GM23338 (cell line): ENCODE measurements at regions not wholly inside any gene's neighbourhood (a gene's known extent, or its start where the extent isn't known, plus 50 kb on each side); places are given as distances from the start of the nearest gene placed in this dataset.
"Not testable (repeated sequence)": the region's sequence is repeated elsewhere in the genome, so short reads cannot be mapped to it uniquely, and the experiment has no call there.

ENCODE experiments used
- ATAC-seq: fragments of 200-7000 bp; cut with Tn5 transposase; 3 replicates; pipeline ENCODE4 v1.9.1; 2020
- DNase-seq: peaks from one replicate; pipeline ENCODE4 v3.0.0-alpha.2; 2015; ENCODE audit warnings: low spot score
- H2AFZ ChIP-seq: fragments of 200-600 bp; sonication (generic); 2 replicates; pipeline ENCODE4 v1.8.0; 2016; ENCODE audit warnings: antibody characterized with exemption, mild to moderate bottlenecking, moderate library complexity
- H3F3A ChIP-seq: fragments of 200-600 bp; sonication (generic); replicated peaks from 2 replicates; pipeline ENCODE4 v1.8.0; 2017; ENCODE audit warnings: antibody characterized with exemption, mixed run types, low read depth
- H3K27ac ChIP-seq: fragments of 200-600 bp; sonication (generic); 2 replicates; pipeline ENCODE4 v1.6.1; 2016; ENCODE audit warnings: low read depth
- H3K27me3 ChIP-seq: fragments of 200-600 bp; sonication (generic); 2 replicates; pipeline ENCODE4 v1.8.0; 2016; ENCODE audit warnings: mild to moderate bottlenecking, mixed run types, moderate library complexity; ENCODE audit not compliant: insufficient read depth
- H3K36me3 ChIP-seq: fragments of 200-600 bp; sonication (generic); 2 replicates; pipeline ENCODE4 v1.8.0; 2016; ENCODE audit warnings: mild to moderate bottlenecking; ENCODE audit not compliant: insufficient read depth
- H3K4me1 ChIP-seq: fragments of 200-600 bp; sonication (generic); 2 replicates; pipeline ENCODE4 v1.8.0; 2016; ENCODE audit warnings: mild to moderate bottlenecking, moderate library complexity; ENCODE audit not compliant: insufficient read depth
- H3K4me2 ChIP-seq: fragments of 200-600 bp; sonication (generic); 2 replicates; pipeline ENCODE4 v1.7.1; 2017; ENCODE audit warnings: mixed run types
- H3K4me3 ChIP-seq: fragments of 200-600 bp; sonication (generic); 2 replicates; pipeline ENCODE4 v1.6.1; 2016; ENCODE audit warnings: mixed run types
- H3K79me2 ChIP-seq: fragments of 200-600 bp; sonication (generic); replicated peaks from 2 replicates; pipeline ENCODE4 v1.8.0; 2017; ENCODE audit warnings: mild to moderate bottlenecking; ENCODE audit not compliant: insufficient read depth
- H3K9me2 ChIP-seq: fragments of 200-600 bp; sonication (generic); 2 replicates; pipeline ENCODE4 v1.8.0; 2017; ENCODE audit not compliant: insufficient read depth
- H4K20me1 ChIP-seq: fragments of 200-600 bp; sonication (generic); replicated peaks from 2 replicates; pipeline ENCODE4 v1.8.0; 2017; ENCODE audit warnings: mild to moderate bottlenecking; ENCODE audit not compliant: insufficient read depth
- H3K27ac Mint-ChIP-seq: 2 replicates; pipeline ENCODE4 v1.8.0; 2020; ENCODE audit warnings: inconsistent platforms, mild to moderate bottlenecking, moderate library complexity, mixed read lengths
- H3K27me3 Mint-ChIP-seq: 3 replicates; pipeline ENCODE4 v1.8.0; 2022; ENCODE audit warnings: low read depth, mild to moderate bottlenecking, moderate library complexity, mixed read lengths, inconsistent platforms; ENCODE audit not compliant: insufficient read depth, poor library complexity
- H3K36me3 Mint-ChIP-seq: 3 replicates; pipeline ENCODE4 v1.8.0; 2021; ENCODE audit warnings: low read depth, mild to moderate bottlenecking, inconsistent platforms, moderate library complexity, mixed read lengths
- H3K4me1 Mint-ChIP-seq: 3 replicates; pipeline ENCODE4 v1.8.0; 2020; ENCODE audit warnings: mild to moderate bottlenecking, inconsistent platforms, mixed read lengths
- H3K4me3 Mint-ChIP-seq: 3 replicates; pipeline ENCODE4 v1.8.0; 2021; ENCODE audit warnings: moderate library complexity, mild to moderate bottlenecking, inconsistent platforms, mixed read lengths
- H3K9me3 Mint-ChIP-seq: 3 replicates; pipeline ENCODE4 v1.8.0; 2020; ENCODE audit warnings: moderate library complexity, mild to moderate bottlenecking, inconsistent platforms, mixed read lengths
- CREB1 ChIP-seq: fragments of 250-450 bp; sonication (Bioruptor Pico); IDR thresholded peaks from 2 replicates; pipeline ENCODE4 v1.5.0; 2020; ENCODE audit warnings: low read depth, mild to moderate bottlenecking, moderate library complexity
- CTCF ChIP-seq, 2 experiments: fragments of 200-600 bp in 1 of 2; sonication (generic) in 1 of 2; conservative IDR thresholded peaks; 2 replicates each; pipeline versions ENCODE4 v1.5.1 to v1.6.1; 2016 to 2017; ENCODE audit warnings: antibody characterized with exemption in 2 of 2, low read depth in 2 of 2, mild to moderate bottlenecking in 2 of 2, moderate library complexity in 1 of 2
- EZH2phosphoT487 ChIP-seq: fragments of 200-600 bp; sonication (generic); IDR thresholded peaks from one replicate; pipeline ENCODE4 v1.8.1; 2018; ENCODE audit warnings: antibody characterized with exemption; ENCODE audit not compliant: unreplicated experiment
- JUNB ChIP-seq: IDR thresholded peaks from one replicate; pipeline ENCODE4 v1.6.1; 2016; ENCODE audit warnings: antibody characterized with exemption; ENCODE audit not compliant: unreplicated experiment
- POLR2AphosphoS5 ChIP-seq: IDR thresholded peaks from 2 replicates; pipeline ENCODE4 v1.6.1; 2016; ENCODE audit warnings: antibody characterized with exemption, low read depth
- REST ChIP-seq: IDR thresholded peaks from one replicate; pipeline ENCODE4 v1.6.1; 2018; ENCODE audit warnings: antibody characterized with exemption; ENCODE audit not compliant: unreplicated experiment
- ZNF331 ChIP-seq: fragments of 250-450 bp; sonication (Bioruptor Pico); IDR thresholded peaks from 2 replicates; pipeline ENCODE4 v1.5.0; 2020; ENCODE audit warnings: low read depth, mild to moderate bottlenecking, moderate library complexity

DNA sequence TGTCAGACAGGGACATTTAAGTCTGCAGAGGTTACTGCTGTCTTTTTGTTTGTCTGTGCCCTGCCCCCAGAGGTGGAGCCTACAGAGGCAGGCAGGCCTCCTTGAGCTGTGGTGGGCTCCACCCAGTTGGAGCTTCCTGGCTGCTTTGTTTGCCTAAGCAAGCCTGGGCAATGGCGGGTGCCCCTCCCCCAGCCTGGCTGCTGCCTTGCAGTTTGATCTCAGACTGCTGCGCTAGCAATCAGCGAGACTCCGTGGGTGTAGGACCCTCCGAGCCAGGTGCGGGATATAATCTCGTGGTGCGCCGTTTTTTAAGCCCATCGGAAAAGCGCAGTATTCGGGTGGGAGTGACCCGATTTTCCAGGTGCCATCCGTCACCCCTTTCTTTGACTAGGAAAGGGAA, 387.7 kb upstream of the ACTBL2 start:
- H3K4me1 Mint-ChIP-seq, H3K27me3 ChIP-seq, H3K27ac ChIP-seq, H3K36me3 ChIP-seq, H3K4me1 ChIP-seq, H3F3A ChIP-seq, H3K4me3 ChIP-seq, H3K4me2 ChIP-seq, H3K27me3 Mint-ChIP-seq, DNase-seq, H4K20me1 ChIP-seq, H3K27ac Mint-ChIP-seq, H3K4me3 Mint-ChIP-seq, H3K9me2 ChIP-seq, H3K79me2 ChIP-seq, ATAC-seq, H2AFZ ChIP-seq: not testable (repeated sequence)
- Mint-ChIP-seq H3K36me3 (peaks cover 14% of the 10 kb centered on the region), H3K9me3 (peaks cover 13% of the 10 kb centered on the region)

DNA sequence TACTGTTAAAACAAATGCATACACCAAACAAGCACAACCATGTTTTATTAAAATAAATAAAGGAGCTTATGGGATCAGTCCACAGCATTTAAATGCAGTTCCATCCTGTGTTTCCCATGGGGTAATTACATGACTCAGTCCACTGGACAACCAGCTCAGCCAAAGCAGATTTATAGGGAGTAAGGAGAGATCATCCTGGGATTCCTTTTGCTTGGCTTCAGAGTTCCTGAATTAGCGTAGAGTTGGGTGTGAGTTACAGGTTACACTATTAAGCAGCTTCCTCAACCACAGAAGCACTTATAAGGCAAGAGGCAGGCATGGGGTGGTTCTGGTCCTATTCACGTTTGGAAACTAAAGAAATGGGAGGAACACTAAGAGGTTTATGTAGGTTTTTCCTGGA, 381.1 kb upstream of the ACTBL2 start:
- ATAC-seq (no peak), DNase-seq (no peak)
- Histone ChIP-seq H3K4me2 (no peak overlapping the region), H4K20me1 (no peaks in the 10 kb centered on the region), H3K9me2 (no peaks in the 10 kb centered on the region; the same call in 1 of the 2 replicates), H3F3A (no peaks in the 10 kb centered on the region), H3K27ac (no peak overlapping the region), H3K79me2 (no peaks in the 10 kb centered on the region), H3K4me3 (no peak overlapping the region), H3K27me3 (no peaks in the 10 kb centered on the region), H3K4me1 (no peaks in the 10 kb centered on the region), H2AFZ (0 out of 2 replicates have a peak overlapping the region, but pooled peaks have one; percentile 32), H3K36me3 (no peaks in the 10 kb centered on the region)
- H3K27me3 Mint-ChIP-seq, result no peaks in the 10 kb centered on the region
- no peaks in the 10 kb centered on the region; the same call in none of the 3 replicates for H3K9me3 Mint-ChIP-seq
- no peaks in the 10 kb centered on the region for H3K36me3 Mint-ChIP-seq
- H3K4me1 Mint-ChIP-seq, result no peaks in the 10 kb centered on the region
- no peak overlapping the region for H3K4me3 Mint-ChIP-seq
- H3K27ac Mint-ChIP-seq, result no peak overlapping the region
- TF ChIP-seq ZNF331 (CRISPR knock-in tag), result no peak
- TF ChIP-seq POLR2AphosphoS5, result no peak
- TF ChIP-seq JUNB, result no peak
- TF ChIP-seq CTCF (conservative IDR thresholded peaks at IDR 0.05; ENCODE audit: low read depth in 2 of 2), result no peak
- TF ChIP-seq CREB1 (CRISPR knock-in tag), result no peak
- TF ChIP-seq REST, result no peak
- TF ChIP-seq EZH2phosphoT487, result no peak
